Gastroesophageal sphincter (tissue), 4 donors: ENCODE measurements at regions not wholly inside any gene's neighbourhood (a gene's known extent, or its start where the extent isn't known, plus 50 kb on each side); places are given as distances from the start of the nearest gene placed in this dataset.

Source experiments
- ATAC-seq: fragments of 150-250 bp; one replicate; pipeline ENCODE4 v1.9.1; 2016; ENCODE audit warnings: mild to moderate bottlenecking, moderate library complexity
- H3K27ac ChIP-seq, 4 donors: fragments of 200-600 bp; sonication (generic) in 3 of 4; 1 replicate in 3 of 4; 2 replicates in 1 of 4; pipeline ENCODE4 v1.5.1; 2016 to 2019
- H3K27me3 ChIP-seq: fragments of 200-600 bp; sonication (generic); one replicate; pipeline ENCODE4 v1.5.1; 2019
- H3K36me3 ChIP-seq, 2 donors: fragments of 200-600 bp; sonication (generic); one replicate each; pipeline ENCODE4 v1.5.1; 2019; ENCODE audit warnings: control low read depth in 1 of 2
- H3K4me1 ChIP-seq, 3 donors: fragments of 200-600 bp; sonication (generic); 1 replicate in 2 of 3; 2 replicates in 1 of 3; pipeline ENCODE4 v1.5.1; 2016 to 2019; ENCODE audit warnings: control low read depth in 2 of 3
- H3K4me3 ChIP-seq, 2 donors: fragments of 200-600 bp; sonication (generic); one replicate each; pipeline ENCODE4 v1.5.1; 2019; ENCODE audit warnings: mild to moderate bottlenecking in 1 of 2, moderate library complexity in 1 of 2
- H3K9me3 ChIP-seq, 3 donors: fragments of 200-600 bp; sonication (generic); one replicate each; pipeline ENCODE4 v1.5.1; 2017 to 2019; ENCODE audit warnings: control low read depth in 2 of 3
- CTCF ChIP-seq, 4 experiments: fragments of 200-600 bp in 2 of 4; fragments of 450-650 bp in 2 of 4; sonication (generic) in 1 of 4; IDR thresholded peaks; one replicate each; pipeline ENCODE4 v1.5.1; 2017 to 2019; ENCODE audit warnings: antibody characterized with exemption in 4 of 4, mild to moderate bottlenecking in 2 of 4, moderate library complexity in 2 of 4
- EP300 ChIP-seq: sonication (generic); formaldehyde crosslinking; IDR thresholded peaks from one replicate; pipeline ENCODE4 v1.6.1; 2017; ENCODE audit warnings: antibody characterized with exemption, mild to moderate bottlenecking
- POLR2A ChIP-seq, 2 donors: fragments of 450-650 bp; IDR thresholded peaks; one replicate each; pipeline ENCODE4 v1.6.1; 2017; ENCODE audit warnings: antibody characterized with exemption in 2 of 2, mild to moderate bottlenecking in 2 of 2, moderate library complexity in 1 of 2
- POLR2AphosphoS5 ChIP-seq: sonication (generic); formaldehyde crosslinking; IDR thresholded peaks from one replicate; pipeline ENCODE4 v1.6.1; 2017; ENCODE audit warnings: antibody characterized with exemption
- WGBS, 2 donors: methylation state at CpG; one replicate each; pipeline ENCODE4 v1.1.5; 2018; ENCODE audit warnings: low coverage in 1 of 2; 5-methylcytosine and 5-hydroxymethylcytosine counted together

DNA sequence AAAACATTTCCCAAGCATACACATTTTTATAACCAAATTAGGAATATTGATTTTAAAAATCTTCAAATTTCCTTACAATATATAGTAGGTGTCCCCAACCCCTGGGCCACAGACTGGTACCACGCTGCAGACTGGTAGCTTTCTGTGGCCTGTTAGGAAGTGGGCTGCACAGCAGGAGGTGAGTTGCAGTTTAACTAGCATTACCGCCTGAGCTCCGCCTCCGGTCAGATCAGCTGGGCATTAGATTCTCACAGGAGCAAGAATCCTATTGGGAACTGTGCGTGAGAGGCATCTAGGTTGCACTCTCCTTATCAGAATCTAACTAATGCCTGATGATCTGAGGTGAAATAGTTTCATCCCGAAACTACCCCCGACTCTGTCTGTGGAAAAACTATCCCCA, 62.1 kb downstream of the ZWINT start:
- ATAC-seq: no peak
- TF ChIP-seq POLR2A (IDR thresholded peaks at IDR 0.05): no peak
- TF ChIP-seq EP300: no peak
- TF ChIP-seq CTCF (IDR thresholded peaks at IDR 0.05): no peak
- TF ChIP-seq POLR2AphosphoS5: no peak
- Histone ChIP-seq H3K9me3 (peaks cover 0 to under 1% (median 0%) of the 10 kb centered on the region in 3 donors), H3K4me1 (no peaks in the 10 kb centered on the region), H3K27ac (no peak overlapping the region), H3K27me3 (no peaks in the 10 kb centered on the region), H3K36me3 (no peaks in the 10 kb centered on the region), H3K4me3 (no peak overlapping the region)
- 74 to 82% methylated on average over 5 to 6 of the region's 7 CpGs for WGBS, 2 donors

DNA sequence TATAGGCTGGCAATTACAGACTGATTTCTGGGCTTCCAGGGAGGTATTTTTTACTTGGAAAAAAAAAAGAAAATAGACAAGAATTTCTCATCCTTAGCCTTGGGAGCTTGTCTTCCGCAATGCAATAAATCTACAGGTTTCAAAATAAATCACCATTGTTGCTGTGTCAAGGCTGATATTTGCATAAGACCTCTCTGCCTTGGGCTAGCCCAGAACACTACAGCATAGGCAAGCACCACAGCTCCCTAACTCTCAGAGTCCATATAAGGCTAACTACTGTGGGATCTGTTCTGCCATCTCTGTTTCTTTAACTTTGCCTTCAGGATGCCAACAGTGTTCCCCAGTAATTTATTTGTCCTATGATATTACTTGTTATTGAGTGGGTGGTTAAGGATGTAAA, 64.4 kb downstream of the ZWINT start:
- TF ChIP-seq EP300 (no peak), POLR2A (IDR thresholded peaks at IDR 0.05) (no peak), POLR2AphosphoS5 (no peak), CTCF (IDR thresholded peaks at IDR 0.05) (no peak)
- no peak for ATAC-seq
- H3K4me1 ChIP-seq: no peaks in the 10 kb centered on the region
- H3K9me3 ChIP-seq: peaks cover 0 to 14% (median 0%) of the 10 kb centered on the region in 3 donors
- WGBS, 2 donors: 87 to 100% methylated on average over 1 of the region's 1 CpG
- no peaks in the 10 kb centered on the region for H3K27me3 ChIP-seq
- no peak overlapping the region for H3K27ac ChIP-seq
- H3K4me3 ChIP-seq: no peak overlapping the region
- no peaks in the 10 kb centered on the region for H3K36me3 ChIP-seq

DNA sequence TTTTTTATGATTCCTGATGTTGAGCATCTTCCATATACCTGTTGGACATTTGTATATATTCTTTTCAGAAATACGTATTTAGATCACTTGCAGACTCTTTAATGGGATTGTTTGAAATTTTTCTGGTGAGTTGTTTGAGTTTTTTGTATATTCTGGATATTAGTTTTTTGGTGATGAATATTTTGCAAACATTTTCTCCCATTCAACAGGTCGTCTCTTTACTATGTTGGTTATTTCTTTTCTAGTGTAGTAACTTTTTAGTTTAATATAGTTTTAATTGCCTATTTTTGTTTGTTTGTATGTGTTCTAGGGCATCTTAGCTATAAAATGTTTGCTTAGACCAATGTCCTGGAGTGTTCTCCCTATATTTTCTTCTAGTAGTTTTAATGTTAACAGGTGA, 72.7 kb downstream of the ZWINT start:
- H3K4me1 ChIP-seq: no peaks in the 10 kb centered on the region
- no peak overlapping the region for H3K27ac ChIP-seq
- no peaks in the 10 kb centered on the region for H3K36me3 ChIP-seq
- H3K27me3 ChIP-seq: no peaks in the 10 kb centered on the region
- ATAC-seq: no peak
- peaks cover 0 to 8% (median 0%) of the 10 kb centered on the region in 3 donors for H3K9me3 ChIP-seq
- no peak overlapping the region for H3K4me3 ChIP-seq
- WGBS, 2 donors: 55 to 67% methylated on average over 2 of the region's 2 CpGs
- no peak for TF ChIP-seq POLR2A (IDR thresholded peaks at IDR 0.05)
- TF ChIP-seq CTCF (IDR thresholded peaks at IDR 0.05): no peak
- no peak for TF ChIP-seq POLR2AphosphoS5
- TF ChIP-seq EP300: no peak

GRCh38 chr10:56286096-56286495, 75.0 kb downstream of the ZWINT start:
- no peak for ATAC-seq
- H3K4me3 ChIP-seq: no peak overlapping the region
- H3K27me3 ChIP-seq: no peaks in the 10 kb centered on the region
- no peaks in the 10 kb centered on the region for H3K36me3 ChIP-seq
- H3K9me3 ChIP-seq: no peaks in the 10 kb centered on the region
- H3K27ac ChIP-seq: no peak overlapping the region
- no peaks in the 10 kb centered on the region for H3K4me1 ChIP-seq
- TF ChIP-seq CTCF (IDR thresholded peaks at IDR 0.05): no peak
- no peak for TF ChIP-seq POLR2A (IDR thresholded peaks at IDR 0.05)
- no peak for TF ChIP-seq POLR2AphosphoS5
- no peak for TF ChIP-seq EP300

DNA sequence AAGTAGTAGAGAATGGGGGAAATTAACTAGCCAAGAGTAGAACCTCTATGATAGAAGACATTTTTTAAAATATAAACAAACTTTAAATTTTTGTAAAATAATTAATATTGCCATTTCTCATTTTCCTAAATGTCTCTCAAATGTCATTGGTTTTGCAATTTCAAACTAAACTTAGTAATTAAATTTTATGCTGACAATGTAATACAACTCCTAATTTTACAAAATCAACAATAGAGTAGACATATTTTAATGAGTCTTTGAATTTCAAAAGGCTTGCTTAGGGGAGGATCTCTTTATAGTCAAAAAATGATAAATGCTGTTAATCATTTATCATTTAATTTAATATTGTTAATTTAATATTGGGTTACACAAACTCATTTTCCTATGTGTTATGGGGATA, 81.8 kb downstream of the ZWINT start:
- no peak for ATAC-seq
- Histone ChIP-seq H3K36me3 (no peaks in the 10 kb centered on the region), H3K4me3 (no peak overlapping the region), H3K27ac (no peak overlapping the region), H3K27me3 (no peaks in the 10 kb centered on the region), H3K9me3 (no peaks in the 10 kb centered on the region), H3K4me1 (no peaks in the 10 kb centered on the region)
- TF ChIP-seq EP300 (no peak), POLR2AphosphoS5 (no peak), POLR2A (IDR thresholded peaks at IDR 0.05) (no peak), CTCF (IDR thresholded peaks at IDR 0.05) (no peak)
